B cell (primary cell): ENCODE measurements at regions not wholly inside any gene's neighbourhood (a gene's known extent, or its start where the extent isn't known, plus 50 kb on each side); places are given as distances from the start of the nearest gene placed in this dataset.

ENCODE experiments used
- ATAC-seq: fragments of 200-7000 bp; cut with Tn5 transposase; one replicate; pipeline ENCODE4 v1.10.0; 2021; ENCODE audit warnings: low read depth, mild to moderate bottlenecking, moderate number of reproducible peaks, moderate library complexity
- CTCF ChIA-PET: fragments of 350-600 bp; sonication (Branson Sonifier 250); formaldehyde crosslinking; loops from one replicate; lab custom pipeline; 2021; ENCODE audit warnings: antibody characterized with exemption, inconsistent platforms; lab: Charles Lee
- POLR2A ChIA-PET: fragments of 350-600 bp; sonication (Branson Sonifier 250); formaldehyde crosslinking; loops from one replicate; lab custom pipeline; 2021; ENCODE audit warnings: antibody characterized with exemption; lab: Charles Lee
- DNase-seq: peaks from one replicate; pipeline ENCODE4 v3.0.0; 2013
- H2AFZ ChIP-seq: 2 replicates; pipeline ENCODE4 v1.6.1; 2012; ENCODE audit warnings: mild to moderate bottlenecking, low read depth, low read length; ENCODE audit not compliant: insufficient read depth, poor library complexity, severe bottlenecking
- H3K27ac ChIP-seq, 2 donors: 1 replicate in 1 of 2; 2 replicates in 1 of 2; pipeline ENCODE4 v1.5.1; 2012 to 2013; ENCODE audit warnings: low read length in 2 of 2, mild to moderate bottlenecking in 2 of 2, moderate library complexity in 1 of 2
- H3K27me3 ChIP-seq, 4 experiments: fragments of 200-600 bp in 1 of 4; sonication (generic) in 1 of 4; replicated peaks in 1 of 4; 1 replicate in 2 of 4; 2 replicates in 2 of 4; pipeline versions ENCODE4 v1.6.1 to v1.7.0; 2013 to 2016; ENCODE audit warnings: low read length in 3 of 4, mild to moderate bottlenecking in 2 of 4, mixed read lengths in 1 of 4, moderate library complexity in 1 of 4; ENCODE audit not compliant: insufficient read depth in 4 of 4, control insufficient read depth in 3 of 4; ENCODE audit errors: control extremely low read depth in 1 of 4
- H3K36me3 ChIP-seq, 2 experiments: replicated peaks in 1 of 2; 1 replicate in 1 of 2; 2 replicates in 1 of 2; pipeline versions ENCODE4 v1.6.1 to v1.7.1; 2013; ENCODE audit warnings: low read length in 1 of 2; ENCODE audit not compliant: insufficient read depth in 2 of 2, control insufficient read depth in 1 of 2; ENCODE audit errors: control extremely low read depth in 1 of 2, extremely low read depth in 1 of 2
- H3K4me1 ChIP-seq, 2 donors: fragments of 200-600 bp in 1 of 2; sonication (generic) in 1 of 2; 1 replicate in 1 of 2; 2 replicates in 1 of 2; pipeline versions ENCODE4 v1.5.1 to v1.6.1; 2013 to 2017; ENCODE audit warnings: low read length in 2 of 2; ENCODE audit not compliant: control insufficient read depth in 2 of 2, insufficient read depth in 2 of 2
- H3K4me2 ChIP-seq: replicated peaks from 2 replicates; pipeline ENCODE3; 2012; ENCODE audit warnings: mild to moderate bottlenecking, low read depth, low read length; ENCODE audit not compliant: poor library complexity, severe bottlenecking
- H3K4me3 ChIP-seq, 5 experiments: fragments of 200-600 bp in 1 of 5; sonication (generic) in 1 of 5; 1 replicate in 3 of 5; 2 replicates in 2 of 5; pipeline versions ENCODE4 v1.5.1 to v1.7.0; 2011 to 2016; ENCODE audit warnings: low read length in 4 of 5, mild to moderate bottlenecking in 4 of 5, low read depth in 2 of 5, control low read depth in 1 of 5, moderate library complexity in 1 of 5; ENCODE audit not compliant: insufficient read depth in 1 of 5; ENCODE audit errors: control extremely low read depth in 1 of 5, extremely low read depth in 1 of 5
- H3K79me2 ChIP-seq: fragments of 200-600 bp; sonication (generic); one replicate; pipeline ENCODE4 v1.6.0; 2016; ENCODE audit warnings: low read length; ENCODE audit not compliant: control insufficient read depth, insufficient read depth
- H3K9ac ChIP-seq: fragments of 200-600 bp; sonication (generic); 2 replicates; pipeline ENCODE4 v1.6.1; 2017; ENCODE audit warnings: mild to moderate bottlenecking, low read length, moderate library complexity
- H3K9me3 ChIP-seq, 3 donors: one replicate each; pipeline versions ENCODE4 v1.6.1 to v1.7.1; 2013; ENCODE audit warnings: low read length in 2 of 3; ENCODE audit not compliant: control insufficient read depth in 2 of 3, insufficient read depth in 1 of 3; ENCODE audit errors: control extremely low read depth in 1 of 3
- H4K20me1 ChIP-seq: 2 replicates; pipeline ENCODE4 v1.6.0; 2012; ENCODE audit warnings: mild to moderate bottlenecking, low read length; ENCODE audit not compliant: insufficient read depth, control insufficient read depth, poor library complexity, severe bottlenecking
- H3K27ac Mint-ChIP-seq: one replicate; pipeline ENCODE4 v1.8.0; 2021; ENCODE audit warnings: mixed read lengths
- H3K27me3 Mint-ChIP-seq: one replicate; pipeline ENCODE4 v1.8.0; 2021; ENCODE audit warnings: mixed read lengths
- H3K4me1 Mint-ChIP-seq: one replicate; pipeline ENCODE4 v1.8.0; 2021; ENCODE audit warnings: mixed read lengths
- H3K4me3 Mint-ChIP-seq: one replicate; pipeline ENCODE4 v1.8.0; 2021; ENCODE audit warnings: mixed read lengths
- H3K9me3 Mint-ChIP-seq: one replicate; pipeline ENCODE4 v1.8.0; 2022; ENCODE audit warnings: mixed read lengths; ENCODE audit not compliant: insufficient read depth
- EZH2 ChIP-seq: IDR thresholded peaks from 2 replicates; pipeline ENCODE4 v1.6.1; 2012; ENCODE audit warnings: borderline replicate concordance, low read depth, mild to moderate bottlenecking, moderate library complexity, low read length; ENCODE audit not compliant: insufficient read depth, poor library complexity, severe bottlenecking
- WGBS: methylation state at CpG from one replicate; pipeline ENCODE4 v1.1.5; 2013; ENCODE audit warnings: missing lambda C conversion rate; ENCODE audit not compliant: insufficient coverage; 5-methylcytosine and 5-hydroxymethylcytosine counted together
- intact Hi-C: fragments of 100-400 bp; cut with micrococcal nuclease; formaldehyde crosslinking; loops from one replicate; pipeline ENCODE4 v1.10.0; 2022
- TF ChIP-seq, protein P1 (sequence below): fragments of 200-600 bp; IDR thresholded peaks from one replicate; pipeline ENCODE4 v1.8.0; 2022; ENCODE audit warnings: antibody characterized with exemption, mild to moderate bottlenecking

DNA sequence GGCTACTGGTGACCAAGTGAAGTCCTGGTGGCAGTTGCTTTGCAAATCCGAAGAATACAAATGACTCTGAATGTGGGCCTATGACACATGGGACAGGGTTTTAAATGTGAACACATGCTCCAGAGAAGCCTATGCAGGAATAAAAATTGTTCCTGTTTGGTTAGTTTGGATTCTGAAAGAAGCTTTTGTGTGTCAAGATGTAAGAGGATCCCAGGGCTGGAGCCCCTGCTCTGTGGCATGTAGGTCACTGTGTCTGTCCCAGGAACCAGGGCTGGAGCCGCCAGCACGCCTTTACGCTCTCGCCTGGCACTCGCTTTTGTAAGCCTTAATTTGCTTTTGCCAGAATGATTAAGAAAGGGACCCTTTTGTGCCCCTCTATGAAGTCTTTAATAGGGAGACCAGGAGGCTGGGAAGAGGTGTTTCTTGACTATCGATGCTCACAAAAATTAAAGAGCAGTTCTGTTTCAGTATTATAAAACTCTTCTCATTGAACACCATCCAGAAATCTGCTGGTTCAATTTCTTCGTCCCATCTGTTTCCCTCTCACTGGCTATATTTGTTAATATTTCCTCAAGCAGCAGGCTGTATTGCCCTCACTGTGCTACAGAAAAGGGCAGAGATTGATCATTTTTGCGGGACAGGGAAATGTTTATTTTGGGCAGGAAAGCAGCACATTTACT lies 532.7 kb upstream of the POU3F3 start:
- TF ChIP-seq, protein P1, sequence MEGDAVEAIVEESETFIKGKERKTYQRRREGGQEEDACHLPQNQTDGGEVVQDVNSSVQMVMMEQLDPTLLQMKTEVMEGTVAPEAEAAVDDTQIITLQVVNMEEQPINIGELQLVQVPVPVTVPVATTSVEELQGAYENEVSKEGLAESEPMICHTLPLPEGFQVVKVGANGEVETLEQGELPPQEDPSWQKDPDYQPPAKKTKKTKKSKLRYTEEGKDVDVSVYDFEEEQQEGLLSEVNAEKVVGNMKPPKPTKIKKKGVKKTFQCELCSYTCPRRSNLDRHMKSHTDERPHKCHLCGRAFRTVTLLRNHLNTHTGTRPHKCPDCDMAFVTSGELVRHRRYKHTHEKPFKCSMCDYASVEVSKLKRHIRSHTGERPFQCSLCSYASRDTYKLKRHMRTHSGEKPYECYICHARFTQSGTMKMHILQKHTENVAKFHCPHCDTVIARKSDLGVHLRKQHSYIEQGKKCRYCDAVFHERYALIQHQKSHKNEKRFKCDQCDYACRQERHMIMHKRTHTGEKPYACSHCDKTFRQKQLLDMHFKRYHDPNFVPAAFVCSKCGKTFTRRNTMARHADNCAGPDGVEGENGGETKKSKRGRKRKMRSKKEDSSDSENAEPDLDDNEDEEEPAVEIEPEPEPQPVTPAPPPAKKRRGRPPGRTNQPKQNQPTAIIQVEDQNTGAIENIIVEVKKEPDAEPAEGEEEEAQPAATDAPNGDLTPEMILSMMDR: no peak
- no peak for TF ChIP-seq EZH2
- H3K36me3 ChIP-seq: no peaks in the 10 kb centered on the region
- DNase-seq: no peak
- no peaks in the 10 kb centered on the region for H3K4me1 ChIP-seq
- no peak for ATAC-seq
- H3K9me3 Mint-ChIP-seq: no peaks in the 10 kb centered on the region
- H3K27me3 ChIP-seq: no peaks in the 10 kb centered on the region
- WGBS: 100% methylated on average over 6 of the region's 9 CpGs
- POLR2A ChIA-PET: no interaction called here
- peaks cover 16% of the 10 kb centered on the region for H3K27me3 Mint-ChIP-seq
- H3K27ac ChIP-seq: no peak overlapping the region
- H3K4me3 ChIP-seq: no peak overlapping the region
- no peak overlapping the region for H3K27ac Mint-ChIP-seq
- no peaks in the 10 kb centered on the region for H3K9me3 ChIP-seq
- intact Hi-C loops: no loop called here
- no peaks in the 10 kb centered on the region for H3K4me1 Mint-ChIP-seq
- no peak overlapping the region for H3K4me3 Mint-ChIP-seq
- H3K9ac ChIP-seq: no peak overlapping the region
- H3K4me2 ChIP-seq: no peak overlapping the region
- H2AFZ ChIP-seq: peak overlapping the region; percentile 23
- CTCF ChIA-PET: no interaction called here
- no peaks in the 10 kb centered on the region for H4K20me1 ChIP-seq
- no peaks in the 10 kb centered on the region for H3K79me2 ChIP-seq

DNA sequence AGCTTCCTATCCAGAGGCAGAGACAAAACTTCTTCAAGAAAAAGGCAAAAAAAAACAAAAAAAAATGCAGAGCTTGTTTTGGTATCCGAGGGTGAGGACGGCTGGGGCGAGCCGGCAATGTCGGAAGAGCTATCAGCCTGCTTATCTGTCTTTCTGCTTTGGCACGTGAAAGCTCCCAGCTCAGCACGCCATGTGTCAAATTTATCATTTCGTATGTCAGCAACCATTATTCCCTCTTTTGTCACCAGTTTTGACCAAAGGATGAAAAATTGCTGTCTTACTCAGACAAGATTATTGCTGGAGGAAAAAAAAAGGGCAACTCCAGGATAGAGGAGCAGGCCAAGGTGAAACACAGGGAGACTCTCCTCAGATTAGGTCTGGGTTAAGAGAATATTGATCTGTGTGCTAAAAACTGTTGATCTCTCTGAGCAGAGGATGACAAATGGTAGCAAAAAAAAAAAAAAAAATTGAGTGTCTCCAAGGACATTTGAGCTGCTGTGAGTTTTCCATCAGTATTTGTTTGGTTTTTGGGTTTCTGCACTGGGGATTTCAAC lies 532.0 kb upstream of the POU3F3 start:
- no peaks in the 10 kb centered on the region for H3K4me1 Mint-ChIP-seq
- no peak overlapping the region for H3K4me2 ChIP-seq

More for the DNA sequence above, 532.0 kb upstream of the POU3F3 start:
- H3K27me3 ChIP-seq: no peaks in the 10 kb centered on the region
- no peak for DNase-seq
- H4K20me1 ChIP-seq: no peaks in the 10 kb centered on the region
- H2AFZ ChIP-seq: peak overlapping the region; percentile 23
- Mint-ChIP-seq H3K27me3 (peaks cover 16% of the 10 kb centered on the region), H3K9me3 (no peaks in the 10 kb centered on the region), H3K4me3 (no peak overlapping the region), H3K27ac (no peak overlapping the region)
- POLR2A ChIA-PET: no interaction called here
- ATAC-seq: no peak
- no peaks in the 10 kb centered on the region for H3K36me3 ChIP-seq
- H3K27ac ChIP-seq: no peak overlapping the region
- CTCF ChIA-PET: no interaction called here
- TF ChIP-seq, protein P1: no peak
- TF ChIP-seq EZH2: no peak
- intact Hi-C loops: no loop called here
- H3K9me3 ChIP-seq: no peaks in the 10 kb centered on the region
- WGBS: 15% methylated on average over 7 of the region's 8 CpGs
- no peaks in the 10 kb centered on the region for H3K79me2 ChIP-seq
- H3K4me3 ChIP-seq: no peak overlapping the region
- no peak overlapping the region for H3K9ac ChIP-seq
- H3K4me1 ChIP-seq: no peaks in the 10 kb centered on the region
